Activated CD8-positive, alpha-beta memory T cell treated with anti-CD3 and anti-CD28 coated beads, Interleukin-2, amount 50 U/mL, for 4 hours (primary cell): ENCODE measurements at regions not wholly inside any gene's neighbourhood (a gene's known extent, or its start where the extent isn't known, plus 50 kb on each side); places are given as distances from the start of the nearest gene placed in this dataset.
A peak's percentile ranks its signal among the peaks of the same experiment; 100 is the strongest.
"Not testable (repeated sequence)": the region's sequence is repeated elsewhere in the genome, so short reads cannot be mapped to it uniquely, and the experiment has no call there.

Experiments used
- DNase-seq: peaks from one replicate; pipeline ENCODE4 v3.0.0-alpha.2; 2020

DNA sequence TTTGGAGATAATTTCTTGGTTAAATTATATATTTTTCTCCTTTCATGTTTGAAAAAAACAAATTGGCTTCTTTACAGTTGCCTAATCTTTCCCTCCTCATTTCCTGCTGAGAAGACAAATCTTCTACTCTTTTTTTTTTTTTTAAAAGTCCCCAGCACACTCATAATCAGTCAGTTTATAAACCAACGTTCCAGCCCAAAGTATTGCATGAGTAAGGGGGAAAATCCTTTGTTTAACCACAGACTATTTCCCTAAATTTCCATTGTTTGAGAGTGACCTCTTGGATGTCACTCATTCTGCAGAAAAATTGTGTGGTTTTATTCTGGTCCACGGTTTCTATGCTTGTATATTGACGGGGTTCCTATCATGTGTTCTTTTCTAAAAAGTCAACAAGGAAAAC is 55.1 kb upstream of the TLR4 start:
- DNase-seq, result no peak

DNA sequence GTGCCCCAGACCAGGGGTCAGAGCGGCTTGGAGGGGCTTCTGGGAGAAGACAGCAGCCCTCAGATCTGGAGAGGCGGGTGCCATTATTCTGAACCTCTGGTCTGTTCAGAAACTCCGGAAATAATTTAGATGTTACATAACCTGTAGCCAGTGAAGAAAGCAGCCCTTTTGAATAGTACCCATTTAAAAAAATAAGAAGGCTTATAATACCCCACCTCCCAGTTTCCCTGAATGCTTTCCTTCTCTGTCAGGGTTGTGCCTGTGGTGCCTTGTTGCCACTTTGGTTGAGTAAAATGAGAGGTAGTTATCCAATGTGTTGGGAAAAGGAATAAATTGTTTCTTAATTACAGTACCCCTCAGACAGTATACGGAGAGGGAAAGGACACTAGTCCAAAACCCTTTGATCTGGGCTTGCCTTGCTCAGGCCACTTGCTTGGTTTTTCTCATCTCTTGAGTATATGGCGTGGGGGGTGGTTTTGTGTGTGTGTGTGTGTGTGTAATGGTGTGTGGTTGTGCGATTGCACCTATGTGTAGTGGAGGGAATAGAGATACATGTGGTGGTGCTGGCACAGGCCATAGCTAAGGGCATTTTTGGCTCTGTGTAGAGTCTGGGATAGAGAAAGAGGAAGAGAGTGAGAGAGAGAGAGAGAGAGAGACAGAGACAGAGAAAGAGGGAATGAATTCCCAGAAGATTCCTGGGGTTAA is 59.1 kb upstream of the TLR4 start:
- DNase-seq, result no peak

DNA sequence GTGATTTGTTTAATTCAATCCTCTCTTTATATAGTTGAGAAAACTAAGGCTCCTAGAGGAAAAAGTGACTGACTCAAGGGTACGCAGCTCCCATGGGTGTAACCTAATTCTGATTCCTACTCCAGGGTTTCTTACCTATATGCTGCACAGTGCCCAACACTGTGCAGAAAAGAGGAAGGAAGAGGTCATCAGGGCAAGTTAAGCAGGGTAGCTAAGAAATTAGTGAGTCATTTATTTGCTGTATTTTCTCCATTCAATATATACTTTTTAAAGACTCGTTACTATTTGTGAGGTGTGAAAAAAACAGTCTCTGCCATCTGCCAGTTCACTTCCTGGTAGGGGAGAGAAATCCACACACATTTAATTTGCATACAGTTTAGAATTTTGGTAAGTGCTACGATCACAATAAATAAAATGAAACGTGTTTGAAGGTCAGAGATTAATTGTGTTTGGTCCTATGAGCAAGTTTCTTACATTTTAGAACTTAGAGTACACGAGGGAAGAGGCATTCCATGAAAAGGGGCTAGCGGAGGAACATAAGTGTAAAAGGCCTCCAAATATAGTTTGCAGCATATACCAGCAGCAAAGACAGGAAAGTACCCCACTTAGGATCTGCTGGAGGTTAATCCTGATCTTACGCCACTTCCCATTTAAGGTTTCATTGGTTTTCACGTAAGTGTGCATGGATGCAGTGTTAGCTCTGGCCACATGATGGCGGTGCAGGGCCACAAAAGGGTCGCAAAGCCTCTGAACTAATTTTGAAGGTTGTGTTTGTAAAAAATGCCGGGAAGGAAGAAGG is 59.9 kb upstream of the TLR4 start:
- peak; percentile 38 for DNase-seq

DNA sequence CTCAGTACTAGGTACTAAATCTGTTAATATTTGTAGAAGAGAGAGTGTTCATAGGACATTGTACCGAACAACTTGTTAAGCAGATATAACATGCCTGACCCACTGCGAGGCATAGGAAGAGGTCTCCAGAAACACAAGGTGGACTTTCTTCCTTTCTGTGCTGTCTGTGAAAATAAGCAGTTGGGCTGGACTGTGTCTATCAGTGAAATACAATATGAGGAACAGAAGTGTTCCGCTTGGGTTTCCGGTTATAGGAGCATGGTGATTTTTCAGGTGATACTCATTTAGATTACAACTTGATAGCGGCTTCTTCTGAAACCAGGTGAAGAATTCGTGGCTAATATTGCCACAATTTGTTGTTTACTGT is 60.9 kb upstream of the TLR4 start:
- no peak for DNase-seq

DNA sequence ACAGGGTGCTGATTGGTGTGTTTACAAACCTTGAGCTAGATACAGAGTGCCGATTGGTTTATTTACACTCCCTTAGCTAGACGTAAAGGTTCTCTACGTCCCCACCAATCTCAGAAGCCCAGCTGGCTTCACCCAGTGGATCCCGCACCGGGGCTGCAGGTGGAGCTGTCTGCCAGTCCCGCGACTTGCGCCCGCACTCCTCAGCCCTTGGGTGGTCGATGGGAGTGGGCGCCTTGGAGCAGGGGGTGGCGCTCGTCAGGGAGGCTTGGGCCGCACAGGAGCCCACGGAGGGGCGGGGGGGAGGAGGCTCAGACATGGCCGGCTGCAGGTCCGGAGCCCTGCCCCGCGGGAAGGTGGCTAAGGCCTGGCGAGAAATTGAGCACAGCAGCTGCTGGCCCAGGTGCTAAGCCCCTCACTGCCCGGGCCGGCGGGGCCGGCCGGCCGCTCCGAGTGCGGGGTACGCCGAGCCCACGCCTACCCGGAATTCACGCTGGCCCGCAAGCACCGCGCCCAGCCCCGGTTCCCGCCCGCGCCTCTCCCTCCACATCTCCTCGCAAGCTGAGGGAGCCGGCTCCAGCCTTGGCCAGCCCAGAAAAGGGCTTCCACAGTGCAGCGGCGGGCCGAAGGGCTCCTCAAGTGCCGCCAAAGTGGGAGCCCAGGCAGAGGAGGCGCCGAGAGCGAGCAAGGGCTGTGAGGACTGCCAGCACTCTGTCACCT is 61.5 kb upstream of the TLR4 start:
- not testable (repeated sequence) for DNase-seq

DNA sequence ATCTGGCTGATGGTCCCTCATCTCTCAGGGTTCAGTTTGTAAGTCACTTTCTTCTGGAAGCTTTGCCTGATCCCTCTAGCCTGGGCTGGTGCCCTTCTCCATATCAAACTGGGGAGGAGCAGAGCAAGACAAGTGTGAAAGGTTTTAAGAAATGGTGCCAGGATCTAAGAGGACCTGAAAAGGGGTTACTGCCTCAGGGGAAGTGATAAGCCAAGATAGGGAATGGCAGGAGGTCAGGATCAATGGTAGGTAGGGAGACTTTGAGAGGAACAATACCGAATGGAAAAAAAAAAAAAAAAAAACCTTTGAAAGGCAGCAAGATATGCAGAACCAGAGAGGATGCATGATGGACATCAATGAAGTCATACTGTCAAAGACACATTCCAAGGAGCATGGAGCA is 67.5 kb upstream of the TLR4 start:
- no peak for DNase-seq

DNA sequence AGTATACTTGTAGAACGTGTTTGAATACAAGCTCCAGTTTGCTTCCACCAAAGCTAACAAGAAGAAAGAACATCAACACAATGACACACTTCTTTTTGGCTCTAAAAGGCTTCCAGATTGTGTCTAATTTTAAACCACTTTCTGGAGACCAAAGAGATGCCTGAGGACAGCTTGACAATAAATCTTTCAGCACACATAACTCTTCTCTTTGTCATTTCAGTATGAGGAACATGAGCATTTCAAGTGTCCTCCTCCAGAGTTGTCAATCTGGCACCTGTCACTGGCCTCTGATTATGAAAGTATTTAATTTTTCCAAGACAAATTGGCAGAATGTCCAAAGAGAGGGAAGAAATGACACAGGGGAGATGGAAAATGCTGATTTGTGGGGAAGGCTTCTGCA is 79.0 kb upstream of the TLR4 start:
- no peak for DNase-seq

DNA sequence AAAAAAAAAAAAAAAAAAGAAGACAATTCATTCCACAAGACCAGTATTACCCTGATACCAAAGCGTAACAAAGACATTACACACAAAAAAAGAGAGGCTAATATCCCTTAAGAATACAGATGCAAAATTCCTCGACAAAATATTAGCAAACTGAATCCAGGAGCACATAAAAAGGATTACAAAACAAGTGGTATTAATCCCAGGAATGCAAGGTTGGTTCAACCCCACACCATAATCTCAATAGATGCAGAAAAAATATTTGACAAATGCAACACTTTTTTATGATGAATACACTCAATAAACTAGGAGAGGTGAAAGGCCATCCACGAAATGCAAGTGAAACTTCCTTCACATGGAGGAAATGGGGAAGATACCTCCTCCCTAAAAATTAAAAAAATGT is 80.1 kb upstream of the TLR4 start:
- DNase-seq, result no peak

DNA sequence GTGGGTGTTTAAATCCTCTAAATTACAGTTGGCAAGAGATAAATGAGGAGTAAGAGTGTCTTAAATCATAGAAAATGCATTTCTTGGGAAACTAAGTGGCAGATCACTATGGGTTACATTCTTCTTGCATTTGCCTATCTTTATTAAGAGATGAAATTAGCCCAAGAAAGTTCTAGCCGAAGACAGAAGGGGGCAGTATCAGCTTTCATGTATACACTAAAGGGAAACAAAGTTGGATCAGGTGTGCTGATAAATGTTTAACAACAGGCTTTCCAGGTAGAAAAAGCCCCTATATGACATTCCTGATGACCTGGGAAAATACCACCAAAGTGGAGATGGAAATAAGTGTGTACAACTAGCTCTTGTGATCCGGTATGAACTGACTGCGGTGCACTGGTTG is 81.9 kb upstream of the TLR4 start:
- no peak for DNase-seq

DNA sequence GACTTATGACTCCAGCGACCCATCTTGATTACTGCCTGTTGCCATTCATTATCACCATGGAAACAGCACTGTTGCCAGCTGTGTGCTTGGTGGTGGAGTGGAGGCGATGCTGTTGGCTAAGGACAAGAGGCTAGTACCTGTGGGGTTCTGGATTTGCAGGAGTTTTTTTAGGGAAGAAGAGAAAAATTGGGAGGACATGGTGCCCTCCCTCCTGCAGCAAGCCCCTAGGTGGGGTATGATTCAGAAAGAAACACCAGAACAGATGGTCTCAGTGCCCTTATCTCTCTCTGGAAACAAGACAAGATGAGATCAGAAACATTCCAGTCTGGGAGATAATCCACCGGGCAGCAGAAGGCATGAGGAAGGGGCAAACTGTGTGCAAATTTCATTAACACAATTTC is 87.8 kb upstream of the TLR4 start:
- DNase-seq, result no peak

DNA sequence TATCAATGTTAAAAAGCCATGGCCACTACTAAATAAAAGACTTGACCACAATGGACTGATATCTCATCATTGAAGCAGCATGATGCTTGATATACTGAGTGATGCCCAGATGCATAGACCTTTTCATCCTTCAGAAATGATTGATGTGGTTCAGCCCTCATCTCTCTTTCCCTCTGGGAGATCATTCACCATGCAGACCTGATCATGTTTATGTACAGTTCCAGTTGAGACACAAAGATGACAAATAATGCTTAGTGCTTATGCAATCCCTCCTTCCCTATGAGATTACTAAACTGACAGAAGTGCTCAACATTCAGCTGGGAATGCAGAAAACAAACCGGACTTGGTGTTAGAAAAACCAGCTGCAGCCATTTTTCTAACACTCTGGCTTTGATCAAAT is 91.9 kb upstream of the TLR4 start:
- DNase-seq, result no peak

DNA sequence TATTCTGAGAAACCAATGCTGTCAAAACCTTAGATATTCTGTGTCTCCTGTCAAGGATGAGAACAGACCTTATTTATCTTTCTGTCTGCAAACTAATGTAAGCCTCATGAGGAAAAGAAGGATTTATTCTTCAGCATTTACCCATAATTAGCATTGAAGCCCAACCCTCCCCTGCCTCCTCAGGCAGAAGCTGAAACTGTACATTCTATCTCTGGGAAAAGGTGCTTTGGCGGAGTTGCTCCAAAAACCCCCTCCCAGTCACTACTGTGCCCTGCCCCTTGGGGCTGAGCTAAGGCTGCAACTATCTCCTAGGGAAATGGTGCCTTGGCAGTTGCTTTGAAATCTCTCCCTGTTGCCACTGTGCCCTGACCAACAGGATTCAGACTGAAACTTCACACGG is 106.2 kb upstream of the TLR4 start:
- DNase-seq, result no peak

DNA sequence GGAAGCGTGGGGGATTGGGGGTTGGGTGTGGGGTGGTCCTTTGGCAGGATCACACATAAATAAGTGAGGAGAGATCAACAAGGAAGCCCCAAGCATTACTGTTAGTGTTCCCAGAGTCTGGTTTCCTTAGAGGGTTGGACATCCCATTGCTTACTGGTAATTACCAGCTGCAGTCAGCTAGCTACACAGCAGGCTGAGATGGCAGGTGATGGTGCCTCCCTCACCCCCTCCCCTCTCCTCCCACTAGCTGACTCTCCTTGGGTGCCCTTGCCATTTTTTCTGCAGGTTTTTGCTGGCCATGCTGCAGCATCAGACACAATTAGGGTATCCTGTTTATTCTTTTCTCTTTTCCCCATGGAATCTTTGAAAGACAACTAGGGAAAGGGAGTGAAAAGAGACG is 107.5 kb upstream of the TLR4 start:
- DNase-seq, result no peak

DNA sequence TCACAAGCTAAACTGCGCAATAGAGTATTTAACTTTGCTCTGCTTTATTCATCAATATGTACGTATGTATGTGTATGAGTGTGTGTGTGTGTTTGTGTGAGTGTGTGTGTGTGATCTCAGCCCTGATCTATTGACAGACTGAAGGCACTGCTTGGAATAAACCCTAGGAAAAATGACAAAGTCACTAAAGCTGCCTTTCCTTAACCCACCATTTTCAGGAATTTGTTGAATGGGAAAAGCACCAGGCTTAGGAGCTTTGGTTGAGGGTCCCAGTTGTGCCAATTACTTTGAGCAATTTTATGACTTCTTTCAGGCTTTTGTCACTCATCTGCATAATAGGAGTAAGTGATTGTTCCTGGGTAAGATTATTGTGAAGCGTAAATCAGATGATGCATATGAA is 108.6 kb upstream of the TLR4 start:
- no peak for DNase-seq

DNA sequence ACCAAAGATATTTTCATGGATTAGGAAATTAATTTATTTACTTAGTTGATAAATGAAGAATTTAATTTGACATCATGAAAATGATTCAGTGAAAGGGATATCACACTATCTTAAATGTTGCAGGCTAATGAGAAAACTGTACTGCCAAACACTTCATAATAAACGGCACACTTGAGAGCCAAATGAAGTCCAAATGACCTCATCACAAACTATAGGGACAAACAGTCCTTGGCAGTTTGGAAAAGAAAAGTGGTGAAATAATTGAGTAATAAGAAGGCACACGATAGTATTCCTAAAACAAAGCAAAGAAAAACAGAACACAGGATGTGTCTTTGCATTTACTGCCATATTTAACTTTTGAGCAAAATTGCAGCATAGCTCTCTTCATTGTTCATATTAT is 116.9 kb upstream of the TLR4 start:
- no peak for DNase-seq

DNA sequence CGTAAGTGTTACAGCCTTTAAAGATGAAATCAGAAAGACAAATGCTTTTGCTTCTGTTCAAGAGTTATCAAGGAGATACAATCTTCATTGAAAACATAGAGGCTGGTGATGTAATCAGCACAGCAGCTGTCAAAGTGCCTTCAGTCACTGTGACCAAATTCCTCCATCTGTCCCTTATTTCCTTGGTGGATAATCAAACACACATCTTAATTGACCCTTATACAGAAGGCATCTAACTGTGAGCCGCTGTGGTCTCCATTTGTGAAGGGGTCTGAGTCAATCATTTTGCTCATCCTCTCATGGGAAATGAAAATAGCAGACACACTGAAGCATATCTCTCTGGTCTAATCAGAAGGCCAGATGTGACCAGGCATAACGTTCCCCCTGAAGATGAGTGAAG is 130.1 kb upstream of the TLR4 start:
- no peak for DNase-seq

DNA sequence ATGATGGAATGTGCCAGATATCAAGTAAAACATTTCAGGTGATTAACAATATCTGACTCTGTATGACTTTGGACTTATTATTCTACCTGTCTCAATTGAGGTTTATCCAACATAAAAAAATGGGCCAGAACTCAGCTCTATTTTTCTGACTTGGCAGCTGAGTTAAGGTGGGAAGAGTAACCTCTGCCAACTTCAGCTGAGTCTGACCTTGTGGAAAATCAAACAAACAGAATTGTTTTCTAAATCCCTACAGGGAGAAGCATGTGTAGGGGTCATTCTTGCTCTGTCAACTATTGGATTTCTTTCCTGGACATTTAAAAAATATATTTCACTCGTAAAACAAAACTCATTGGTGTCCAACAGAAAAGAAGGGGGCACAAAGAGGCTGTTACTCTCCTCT is 139.4 kb upstream of the TLR4 start:
- DNase-seq, result no peak

DNA sequence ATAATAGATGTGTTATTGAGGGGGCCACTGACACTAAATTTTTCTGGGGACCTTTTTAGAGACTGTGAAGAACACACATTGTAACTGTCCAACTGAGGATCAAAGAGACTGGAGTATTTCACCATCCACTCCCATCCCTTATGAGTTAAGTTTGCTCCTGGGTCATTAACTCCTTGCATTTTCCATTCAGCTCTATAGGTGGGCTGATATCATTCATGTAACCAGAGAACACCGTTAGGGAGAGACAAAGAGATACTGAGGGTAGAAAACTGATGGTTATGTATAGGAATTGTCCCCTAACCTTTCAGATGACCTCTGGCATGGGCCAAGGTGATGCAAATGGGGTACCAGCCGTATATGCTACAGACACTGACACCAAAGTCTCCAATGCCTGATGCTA is 142.4 kb upstream of the TLR4 start:
- no peak for DNase-seq

DNA sequence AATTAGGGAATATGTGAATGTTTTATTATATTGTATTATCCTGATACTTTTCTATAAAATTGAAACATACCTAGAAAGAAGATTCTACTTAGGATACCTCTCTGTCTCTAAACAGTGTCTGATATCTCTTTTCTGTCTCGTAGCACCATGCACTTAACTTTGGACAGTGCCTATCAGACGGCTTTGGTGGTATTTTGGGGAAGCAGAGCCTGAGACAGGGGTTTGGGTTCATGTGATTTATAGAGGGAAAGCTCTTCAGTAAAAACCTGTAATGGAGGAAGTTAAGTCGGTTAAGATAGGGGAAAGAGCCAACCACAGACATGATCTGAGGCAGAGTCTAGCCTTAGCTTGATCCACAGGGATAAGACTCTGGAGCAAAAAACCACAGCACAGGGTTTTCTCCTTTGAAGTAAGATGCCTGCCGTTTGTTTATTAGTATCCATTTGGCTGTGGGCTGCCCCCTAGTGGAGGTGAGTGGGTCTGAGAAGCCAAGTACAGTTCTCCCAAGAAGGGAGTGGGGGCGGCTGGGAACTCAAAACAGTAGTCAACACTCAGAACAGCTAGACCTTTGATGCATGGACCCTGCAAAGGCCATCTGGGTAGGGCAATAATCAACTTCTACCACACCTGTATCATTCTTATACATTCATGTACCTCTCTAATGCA is 141.2 kb upstream of the ASTN2 start:
- DNase-seq, result no peak

DNA sequence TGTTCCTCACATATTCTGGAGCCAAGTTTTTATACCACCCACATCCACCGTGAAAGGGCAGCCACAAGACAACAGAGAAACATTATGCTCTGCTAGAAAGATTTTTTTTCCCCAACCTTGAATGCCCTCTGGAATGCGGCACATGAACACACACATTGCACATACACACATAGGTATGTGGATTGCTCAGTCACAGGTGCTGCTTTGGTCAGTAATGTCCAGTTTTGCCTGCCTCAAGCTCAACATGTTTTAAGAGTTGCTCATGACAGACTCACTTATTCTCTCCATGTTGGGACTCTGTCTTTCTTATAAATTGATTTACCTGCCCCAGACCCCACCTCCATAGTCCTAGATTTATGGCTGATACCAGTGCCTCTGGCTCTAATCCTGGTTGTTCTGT is 138.0 kb upstream of the ASTN2 start:
- DNase-seq, result no peak

DNA sequence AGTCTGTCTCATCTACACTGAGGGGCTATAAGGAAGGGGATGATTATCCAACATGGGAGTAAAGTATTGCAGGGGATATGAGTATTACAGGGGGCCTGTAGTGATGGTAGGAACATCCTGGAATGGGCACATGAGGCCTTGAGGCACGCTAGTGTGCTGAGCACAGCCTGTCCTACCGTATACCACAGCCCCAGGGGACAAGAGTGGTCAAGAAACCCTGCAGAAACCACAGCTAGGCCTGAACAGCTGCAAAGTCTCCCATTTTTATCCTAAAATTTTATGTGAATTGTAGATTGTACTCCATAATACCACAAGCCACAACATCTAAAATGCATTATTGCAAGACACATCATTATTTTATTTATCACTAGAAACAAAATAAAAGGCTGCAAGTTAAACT is 136.3 kb upstream of the ASTN2 start:
- DNase-seq, result no peak

DNA sequence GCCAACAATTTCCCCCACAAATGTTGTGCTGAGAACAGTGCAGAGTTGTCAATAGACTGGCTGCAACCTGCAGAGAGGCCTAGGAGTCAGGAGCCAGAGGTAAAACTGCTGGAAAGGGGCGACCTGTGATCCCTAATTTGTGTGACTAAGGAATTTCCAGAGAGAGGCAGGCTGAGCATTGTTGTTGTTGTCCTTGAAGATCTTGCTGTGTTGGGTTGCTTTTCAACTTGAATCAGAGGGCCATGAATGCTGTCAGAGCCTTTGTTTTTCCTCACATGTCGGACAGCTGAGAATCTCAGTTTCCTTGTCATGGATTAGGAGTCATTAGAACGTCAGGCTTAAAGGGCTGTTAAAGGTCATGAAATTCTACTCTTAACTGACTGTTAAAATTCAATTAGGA is 134.6 kb upstream of the ASTN2 start:
- no peak for DNase-seq

DNA sequence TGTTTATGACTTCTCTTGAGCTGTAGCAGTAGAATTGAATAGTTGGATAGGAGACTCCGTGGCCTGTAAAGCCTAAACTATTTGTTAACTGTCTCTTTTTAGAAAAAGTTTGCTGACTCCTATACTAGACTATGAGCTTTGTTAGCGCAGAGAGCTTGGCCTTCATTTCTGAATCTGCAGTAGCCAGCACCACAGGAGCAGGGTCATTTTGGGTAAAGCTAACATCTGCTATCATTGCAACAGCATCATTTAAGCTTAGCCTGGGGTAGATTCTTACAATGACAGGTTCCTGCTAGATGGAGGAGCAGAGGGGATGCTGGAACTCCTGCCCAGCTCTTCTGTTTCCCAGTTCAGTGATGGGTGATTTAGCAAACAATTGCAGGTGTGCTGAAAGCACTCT is 133.7 kb upstream of the ASTN2 start:
- DNase-seq, result no peak

DNA sequence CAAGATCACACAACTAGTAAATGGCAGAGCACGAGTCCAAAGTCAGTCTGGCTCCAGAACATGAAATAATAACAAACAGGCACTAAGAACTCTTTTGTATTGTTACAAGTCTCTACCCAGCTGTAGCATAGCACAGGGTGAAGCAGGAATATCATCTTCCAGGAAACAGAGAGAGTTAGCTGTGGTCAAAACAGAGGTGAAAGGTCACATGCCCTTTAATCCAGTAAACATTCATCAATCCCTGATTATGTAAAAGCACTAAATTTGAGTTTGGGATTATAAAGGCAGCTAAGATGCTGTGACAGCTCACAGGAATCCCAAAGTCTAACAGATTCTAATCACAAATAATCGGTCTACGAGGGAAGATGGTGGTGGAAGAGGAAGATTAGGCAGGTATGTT is 133.0 kb upstream of the ASTN2 start:
- no peak for DNase-seq
